DND-41 (cell line): ENCODE measurements at regions not wholly inside any gene's neighbourhood (a gene's known extent, or its start where the extent isn't known, plus 50 kb on each side); places are given as distances from the start of the nearest gene placed in this dataset.

ENCODE experiments used
- EZH2 ChIP-seq: IDR thresholded peaks from 3 replicates; pipeline ENCODE4 v1.6.1; 2012; ENCODE audit warnings: borderline replicate concordance, low read depth, mild to moderate bottlenecking, moderate library complexity, low read length, inconsistent platforms; ENCODE audit not compliant: severe bottlenecking
- TF ChIP-seq, protein P1 (sequence below): IDR thresholded peaks from 2 replicates; pipeline ENCODE4 v1.5.1; 2012; ENCODE audit warnings: borderline replicate concordance, low read length, moderate library complexity, mild to moderate bottlenecking; ENCODE audit not compliant: poor library complexity, severe bottlenecking; ENCODE audit errors: extremely low read depth

DNA sequence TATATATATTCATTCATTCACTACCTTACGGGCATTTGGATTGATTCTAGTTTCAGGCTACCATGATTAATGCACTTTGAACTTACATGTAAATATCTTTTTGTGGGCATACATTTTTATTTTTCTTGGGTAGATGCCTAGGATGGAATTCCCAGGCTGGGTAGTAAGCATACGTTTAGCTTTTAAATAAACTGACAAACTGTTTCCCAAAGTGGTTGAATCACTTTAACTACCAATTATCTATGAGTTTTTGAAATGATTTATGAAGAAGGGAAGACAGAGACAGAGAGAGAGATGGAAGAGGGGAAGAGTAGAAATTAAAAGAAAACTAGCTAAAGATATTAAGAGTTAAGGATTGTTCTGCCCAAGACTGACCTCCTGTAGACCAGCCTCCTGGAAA, 612.6 kb downstream of the PSAT1 start:
- TF ChIP-seq, protein P1, sequence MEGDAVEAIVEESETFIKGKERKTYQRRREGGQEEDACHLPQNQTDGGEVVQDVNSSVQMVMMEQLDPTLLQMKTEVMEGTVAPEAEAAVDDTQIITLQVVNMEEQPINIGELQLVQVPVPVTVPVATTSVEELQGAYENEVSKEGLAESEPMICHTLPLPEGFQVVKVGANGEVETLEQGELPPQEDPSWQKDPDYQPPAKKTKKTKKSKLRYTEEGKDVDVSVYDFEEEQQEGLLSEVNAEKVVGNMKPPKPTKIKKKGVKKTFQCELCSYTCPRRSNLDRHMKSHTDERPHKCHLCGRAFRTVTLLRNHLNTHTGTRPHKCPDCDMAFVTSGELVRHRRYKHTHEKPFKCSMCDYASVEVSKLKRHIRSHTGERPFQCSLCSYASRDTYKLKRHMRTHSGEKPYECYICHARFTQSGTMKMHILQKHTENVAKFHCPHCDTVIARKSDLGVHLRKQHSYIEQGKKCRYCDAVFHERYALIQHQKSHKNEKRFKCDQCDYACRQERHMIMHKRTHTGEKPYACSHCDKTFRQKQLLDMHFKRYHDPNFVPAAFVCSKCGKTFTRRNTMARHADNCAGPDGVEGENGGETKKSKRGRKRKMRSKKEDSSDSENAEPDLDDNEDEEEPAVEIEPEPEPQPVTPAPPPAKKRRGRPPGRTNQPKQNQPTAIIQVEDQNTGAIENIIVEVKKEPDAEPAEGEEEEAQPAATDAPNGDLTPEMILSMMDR = no peak
- no peak for TF ChIP-seq EZH2
